ENCODE measurements at regions not wholly inside any gene's neighbourhood (a gene's known extent, or its start where the extent isn't known, plus 50 kb on each side); places are given as distances from the start of the nearest gene placed in this dataset.

GRCh38 chr21:35893156-35893555 lies 167.2 kb downstream of the SETD4 start:
- DNase-seq: no peak

- no peak for DNase-seq
Observed at GRCh38 chr21:35886887-35887286, 173.4 kb downstream of the SETD4 start.

GRCh38 chr21:35885942-35886541 lies 174.3 kb downstream of the SETD4 start:
- DNase-seq: no peak

- no peak for DNase-seq
Observed at GRCh38 chr21:35882791-35883240, 177.5 kb downstream of the SETD4 start.

- DNase-seq: no peak
Observed at GRCh38 chr21:35873441-35873840, 186.9 kb downstream of the SETD4 start.

GRCh38 chr21:35871906-35872305 lies 188.4 kb downstream of the SETD4 start:
- DNase-seq: peak in 2 of 4 experiments; percentile 33 to 72

GRCh38 chr21:35868869-35869223 lies 191.5 kb downstream of the SETD4 start:
- DNase-seq: no peak

- peak; percentile 44 to 76 (median 72) for DNase-seq
Observed at GRCh38 chr21:35868005-35868868, 192.1 kb downstream of the SETD4 start.

- DNase-seq: no peak
Observed at GRCh38 chr21:35864039-35864438, 196.3 kb downstream of the SETD4 start.

GRCh38 chr21:35862969-35863368 lies 197.4 kb downstream of the SETD4 start:
- DNase-seq: no peak

GRCh38 chr21:35861661-35862060 lies 198.7 kb downstream of the SETD4 start:
- peak in 3 of 4 experiments; percentile 28 to 45 (median 38) for DNase-seq

- no peak for DNase-seq
Observed at GRCh38 chr21:35860189-35860869, 200.0 kb downstream of the SETD4 start.

GRCh38 chr21:35859677-35860076 lies 200.6 kb downstream of the SETD4 start:
- DNase-seq: peak in 1 of 4 experiments; percentile 16

- no peak for DNase-seq
Observed at GRCh38 chr21:35857095-35857494, 203.2 kb downstream of the SETD4 start.

GRCh38 chr21:35855484-35855883 lies 204.8 kb downstream of the SETD4 start:
- DNase-seq: no peak

GRCh38 chr21:35854281-35854680 lies 206.0 kb downstream of the SETD4 start:
- DNase-seq: no peak

- DNase-seq: peak in 1 of 4 experiments; percentile 13
Observed at GRCh38 chr21:35853321-35854239, 206.7 kb downstream of the SETD4 start.

GRCh38 chr21:35852820-35853219 lies 207.5 kb downstream of the SETD4 start:
- no peak for DNase-seq

GRCh38 chr21:35850542-35851103 lies 209.7 kb downstream of the SETD4 start:
- DNase-seq: peak in 1 of 4 experiments; percentile 6

GRCh38 chr21:35850029-35850428 lies 210.3 kb downstream of the SETD4 start:
- DNase-seq: peak; percentile 42 to 82 (median 66)

GRCh38 chr21:35849144-35849543 lies 211.2 kb downstream of the SETD4 start:
- DNase-seq: no peak
